ENCODE measurements at regions not wholly inside any gene's neighbourhood (a gene's known extent, or its start where the extent isn't known, plus 50 kb on each side); places are given as distances from the start of the nearest gene placed in this dataset.

DNA sequence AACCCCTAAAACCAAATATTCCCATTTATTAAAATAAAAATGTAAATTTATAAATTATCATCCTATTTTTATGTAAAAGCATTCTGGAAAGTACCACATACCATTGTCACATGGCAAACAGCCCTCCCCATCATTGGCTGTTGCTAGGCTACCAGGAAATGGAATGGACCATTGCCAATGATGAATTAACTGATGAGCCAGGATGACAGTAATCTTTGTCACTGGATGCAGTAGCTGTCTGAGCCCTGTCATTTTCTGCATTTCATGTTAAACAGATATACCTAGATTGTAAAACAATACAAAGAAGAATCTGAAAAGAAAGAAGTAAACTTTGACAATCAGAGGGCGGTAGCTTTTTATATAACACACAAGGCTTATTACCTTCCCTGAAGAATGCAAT lies 641.4 kb downstream of the BCL11A start:
- no peak for TF ChIP-seq RCOR1 (conservative IDR thresholded peaks at IDR 0.05; ENCODE audit: low read depth, low read length)
- TF ChIP-seq SKIL (IDR thresholded peaks at IDR 0.05; ENCODE audit: low read depth, poor library complexity, severe bottlenecking) = no peak

Measured in GM12878 (cell line).